Endodermal cell (in vitro differentiated cells): ENCODE measurements at regions not wholly inside any gene's neighbourhood (a gene's known extent, or its start where the extent isn't known, plus 50 kb on each side); places are given as distances from the start of the nearest gene placed in this dataset.

Experiments used
- DNase-seq: peaks from one replicate; pipeline ENCODE4 v3.0.0-alpha.2; 2017
- H3K27ac ChIP-seq: 2 replicates; pipeline ENCODE4 v1.5.1; 2013; ENCODE audit warnings: mild to moderate bottlenecking, low read depth, low read length, moderate library complexity
- H3K27me3 ChIP-seq: 2 replicates; pipeline ENCODE4 v1.6.1; 2013; ENCODE audit warnings: mild to moderate bottlenecking, low read length, moderate library complexity; ENCODE audit not compliant: insufficient read depth, control insufficient read depth, poor library complexity, severe bottlenecking
- H3K36me3 ChIP-seq: 2 replicates; pipeline ENCODE4 v1.7.0; 2013; ENCODE audit warnings: mild to moderate bottlenecking, low read length, moderate library complexity; ENCODE audit not compliant: control insufficient read depth, insufficient read depth
- H3K4me1 ChIP-seq: one replicate; pipeline ENCODE4 v1.7.0; 2013; ENCODE audit warnings: low read length; ENCODE audit not compliant: control insufficient read depth, insufficient read depth
- H3K4me3 ChIP-seq: 2 replicates; pipeline ENCODE4 v1.5.1; 2013; ENCODE audit warnings: mild to moderate bottlenecking, low read length, moderate library complexity
- H3K9ac ChIP-seq: 2 replicates; pipeline ENCODE4 v1.6.1; 2013; ENCODE audit warnings: mild to moderate bottlenecking, low read length, moderate library complexity; ENCODE audit not compliant: poor library complexity, severe bottlenecking; ENCODE audit errors: extremely low read depth
- H3K9me3 ChIP-seq: 2 replicates; pipeline ENCODE4 v1.6.1; 2013; ENCODE audit warnings: mild to moderate bottlenecking, low read length, moderate library complexity; ENCODE audit not compliant: control insufficient read depth
- H3K27ac Mint-ChIP-seq: 2 replicates; pipeline ENCODE4 v1.8.0; 2020; ENCODE audit warnings: mixed read lengths
- H3K27me3 Mint-ChIP-seq: 2 replicates; pipeline ENCODE4 v1.8.0; 2021; ENCODE audit warnings: mild to moderate bottlenecking, mixed read lengths; ENCODE audit not compliant: insufficient read depth
- H3K36me3 Mint-ChIP-seq: 2 replicates; pipeline ENCODE4 v1.8.0; 2020; ENCODE audit warnings: low read depth, mixed read lengths
- H3K4me1 Mint-ChIP-seq: 2 replicates; pipeline ENCODE4 v1.8.0; 2020; ENCODE audit warnings: mixed read lengths
- H3K4me3 Mint-ChIP-seq: 2 replicates; pipeline ENCODE4 v1.8.0; 2020; ENCODE audit warnings: mild to moderate bottlenecking, moderate library complexity, mixed read lengths
- H3K9me3 Mint-ChIP-seq: 2 replicates; pipeline ENCODE4 v1.8.0; 2020; ENCODE audit warnings: mild to moderate bottlenecking, mixed read lengths
- CTCF ChIP-seq: fragments of 200-600 bp; sonication (generic); conservative IDR thresholded peaks from 2 replicates; pipeline ENCODE4 v1.5.0; 2021; ENCODE audit warnings: antibody characterized with exemption, mild to moderate bottlenecking
- WGBS, 2 experiments: methylation state at CpG; one replicate each; pipeline versions ENCODE4 v1.1.5 to v1.1.7; 2013; ENCODE audit warnings: missing lambda C conversion rate in 2 of 2, mixed read lengths in 1 of 2; ENCODE audit not compliant: insufficient coverage in 1 of 2, insufficient read length in 1 of 2; 5-methylcytosine and 5-hydroxymethylcytosine counted together

- Mint-ChIP-seq H3K36me3 (no peaks in the 10 kb centered on the region), H3K9me3 (no peaks in the 10 kb centered on the region), H3K4me3 (no peak overlapping the region), H3K27me3 (peaks cover 66% of the 10 kb centered on the region), H3K4me1 (peaks cover 23% of the 10 kb centered on the region), H3K27ac (no peak overlapping the region)
- no peak for DNase-seq
- Histone ChIP-seq H3K27me3 (peaks cover 9% of the 10 kb centered on the region), H3K27ac (no peak overlapping the region), H3K4me1 (peaks cover 3% of the 10 kb centered on the region), H3K4me3 (no peak overlapping the region), H3K9ac (no peak overlapping the region), H3K9me3 (no peaks in the 10 kb centered on the region), H3K36me3 (no peaks in the 10 kb centered on the region)
- TF ChIP-seq CTCF: no peak
- 89 to 97% methylated on average over 1 of the region's 1 CpG for WGBS, 2 experiments
These were observed 62.6 kb upstream of the ASAP2 start for GRCh38 chr2:9144046-9144445.

- H3K27me3 Mint-ChIP-seq: peaks cover 66% of the 10 kb centered on the region
- no peak overlapping the region for H3K9ac ChIP-seq
- H3K4me1 ChIP-seq: peaks cover 7% of the 10 kb centered on the region
- peak overlapping the region; percentile 43 for H3K4me3 ChIP-seq
- 83 to 88% methylated on average over 7 to 11 of the region's 11 CpGs for WGBS, 2 experiments
- no peaks in the 10 kb centered on the region for H3K9me3 Mint-ChIP-seq
- no peak for DNase-seq
- H3K27ac Mint-ChIP-seq: no peak overlapping the region
- H3K27ac ChIP-seq: no peak overlapping the region
- no peaks in the 10 kb centered on the region for H3K36me3 Mint-ChIP-seq
- H3K4me1 Mint-ChIP-seq: peaks cover 30% of the 10 kb centered on the region
- H3K27me3 ChIP-seq: peaks cover 9% of the 10 kb centered on the region
- TF ChIP-seq CTCF: no peak
- H3K36me3 ChIP-seq: no peaks in the 10 kb centered on the region
- H3K9me3 ChIP-seq: no peaks in the 10 kb centered on the region
- peak overlapping the region; percentile 35 for H3K4me3 Mint-ChIP-seq
These were observed 63.3 kb upstream of the ASAP2 start for GRCh38 chr2:9143264-9143815.

GRCh38 chr2:9142551-9143263, 63.9 kb upstream of the ASAP2 start:
- Mint-ChIP-seq H3K36me3 (no peaks in the 10 kb centered on the region), H3K4me3 (peak overlapping the region; percentile 35), H3K27me3 (peaks cover 62% of the 10 kb centered on the region), H3K27ac (peak overlapping the region; percentile 68), H3K4me1 (peaks cover 31% of the 10 kb centered on the region), H3K9me3 (no peaks in the 10 kb centered on the region)
- peaks cover 9% of the 10 kb centered on the region for H3K27me3 ChIP-seq
- H3K9ac ChIP-seq: no peak overlapping the region
- H3K4me1 ChIP-seq: peaks cover 7% of the 10 kb centered on the region
- H3K36me3 ChIP-seq: no peaks in the 10 kb centered on the region
- DNase-seq: peak; percentile 97
- TF ChIP-seq CTCF: peak; percentile 100
- no peak overlapping the region for H3K27ac ChIP-seq
- 14% methylated on average over 19 to 40 of the region's 40 CpGs for WGBS, 2 experiments
- peak overlapping the region; percentile 43 for H3K4me3 ChIP-seq
- H3K9me3 ChIP-seq: no peaks in the 10 kb centered on the region
